Sigmoid colon (tissue), 4 donors: ENCODE measurements at regions not wholly inside any gene's neighbourhood (a gene's known extent, or its start where the extent isn't known, plus 50 kb on each side); places are given as distances from the start of the nearest gene placed in this dataset.

Experiments
- CTCF ChIP-seq, 4 experiments: fragments of 450-650 bp in 3 of 4; fragments of 200-600 bp in 1 of 4; IDR thresholded peaks; one replicate each; pipeline ENCODE4 v1.5.1; 2016 to 2019; ENCODE audit warnings: antibody characterized with exemption in 4 of 4, mild to moderate bottlenecking in 3 of 4, moderate library complexity in 2 of 4
- EP300 ChIP-seq, 4 donors: sonication (generic); formaldehyde crosslinking; IDR thresholded peaks; one replicate each; pipeline ENCODE4 v1.6.1; 2017; ENCODE audit warnings: antibody characterized with exemption in 4 of 4
- POLR2A ChIP-seq, 2 donors: fragments of 450-650 bp; IDR thresholded peaks; one replicate each; pipeline ENCODE4 v1.6.1; 2016; ENCODE audit warnings: antibody characterized with exemption in 2 of 2, mild to moderate bottlenecking in 2 of 2, moderate library complexity in 2 of 2
- POLR2AphosphoS5 ChIP-seq, 4 donors: sonication (generic); formaldehyde crosslinking; IDR thresholded peaks; one replicate each; pipeline ENCODE4 v1.6.1; 2017; ENCODE audit warnings: antibody characterized with exemption in 4 of 4

DNA sequence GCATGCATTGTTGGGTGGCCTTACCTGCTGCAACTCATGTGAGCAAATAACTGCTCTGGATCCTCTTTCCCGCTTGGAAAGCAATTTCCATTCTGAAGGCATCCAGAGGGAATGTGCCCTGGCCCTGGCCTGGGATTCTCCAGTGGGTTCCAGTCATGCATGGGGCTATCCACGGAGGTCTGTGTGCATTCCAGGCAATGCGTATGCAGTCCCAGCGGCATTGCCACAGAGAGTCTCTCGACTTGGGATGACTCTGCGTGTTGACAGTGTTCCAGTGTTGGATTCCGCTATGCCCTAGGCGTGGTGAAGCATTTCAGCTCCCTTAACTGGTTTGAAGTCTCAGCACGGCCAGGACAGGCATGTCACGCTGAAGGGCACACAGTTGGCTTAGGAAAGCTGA lies 113.9 kb downstream of the SNRPN start:
- TF ChIP-seq CTCF (IDR thresholded peaks at IDR 0.05): no peak
- no peak for TF ChIP-seq POLR2A (IDR thresholded peaks at IDR 0.05)
- TF ChIP-seq EP300 (IDR thresholded peaks at IDR 0.05): no peak
- TF ChIP-seq POLR2AphosphoS5 (IDR thresholded peaks at IDR 0.05): no peak
